GM12878 (cell line): ENCODE measurements at regions not wholly inside any gene's neighbourhood (a gene's known extent, or its start where the extent isn't known, plus 50 kb on each side); places are given as distances from the start of the nearest gene placed in this dataset.

Source experiments
- ATAC-seq: fragments of 200-7000 bp; cut with Tn5 transposase; 3 replicates; pipeline ENCODE4 v1.9.1; 2020; ENCODE audit warnings: mild to moderate bottlenecking, moderate library complexity
- BruUV-seq: library from RNA; stranded (reverse); fragments of 400-500 nt; replicated peaks from 2 replicates; lab custom pipeline; 2021; lab: Mats Ljungman, UMichigan
- CTCF ChIA-PET: fragments of 300-600 bp; sonication (Branson Sonifier 250); formaldehyde crosslinking; extraction: SDS; loops from one replicate; lab custom pipeline; 2021; ENCODE audit warnings: inconsistent platforms; lab: Yijun Ruan, JAX
- POLR2A ChIA-PET: fragments of 350-600 bp; formaldehyde crosslinking; extraction: SDS; loops from one replicate; lab custom pipeline; 2021; ENCODE audit warnings: inconsistent platforms; lab: Charles Lee
- RAD21 ChIA-PET: fragments of 300-600 bp; sonication (Branson Sonifier 250); formaldehyde crosslinking; loops from one replicate; lab custom pipeline; 2023; ENCODE audit warnings: antibody characterized with exemption; ENCODE audit not compliant: unreplicated experiment; lab: Charles Lee
- SMC1A ChIA-PET: fragments of 300-600 bp; sonication (Branson Sonifier 250); formaldehyde crosslinking; loops from one replicate; lab custom pipeline; 2023; ENCODE audit not compliant: unreplicated experiment, uncharacterized antibody; lab: Charles Lee
- DNase-seq: peaks from one replicate; pipeline ENCODE4 v3.0.0-alpha.2; 2011; ENCODE audit warnings: low read depth, low spot score
- FAIRE-seq: peaks from 3 replicates; lab custom pipeline; 2011; peaks lifted over from hg19 to GRCh38; lab: Jason Lieb, UNC
- H2AFZ ChIP-seq: 2 replicates; pipeline ENCODE4 v1.6.0; 2011; ENCODE audit warnings: low read depth, low read length, control low read depth; ENCODE audit not compliant: control insufficient read depth
- H3K27ac ChIP-seq: 2 replicates; pipeline ENCODE4 v1.5.1; 2011; ENCODE audit warnings: control low read depth; ENCODE audit not compliant: control insufficient read depth, insufficient read depth
- H3K27me3 ChIP-seq, 2 experiments: replicated peaks in 1 of 2; 2 replicates each; pipeline versions ENCODE4 v1.6.0 to v1.6.1; 2011; ENCODE audit warnings: low read length in 1 of 2; ENCODE audit not compliant: control insufficient read depth in 2 of 2, insufficient read depth in 2 of 2
- H3K36me3 ChIP-seq, 2 experiments: 2 replicates each; pipeline ENCODE4 v1.5.1; 2011; ENCODE audit warnings: low read length in 1 of 2; ENCODE audit not compliant: control insufficient read depth in 2 of 2, insufficient read depth in 2 of 2
- H3K4me1 ChIP-seq: 2 replicates; pipeline ENCODE4 v1.6.1; 2011; ENCODE audit warnings: mild to moderate bottlenecking, low read length, moderate library complexity, mixed read lengths; ENCODE audit not compliant: control insufficient read depth, insufficient read depth
- H3K4me2 ChIP-seq: 2 replicates; pipeline ENCODE4 v1.6.0; 2011; ENCODE audit warnings: control low read depth; ENCODE audit not compliant: control insufficient read depth, insufficient read depth
- H3K4me3 ChIP-seq: fragments of 200-600 bp; sonication (generic); 2 replicates; pipeline ENCODE4 v1.5.1; 2016
- H3K79me2 ChIP-seq: 2 replicates; pipeline ENCODE4 v1.6.0; 2011; ENCODE audit warnings: low read length; ENCODE audit not compliant: control insufficient read depth, insufficient read depth
- H3K9ac ChIP-seq: 2 replicates; pipeline ENCODE4 v1.8.0; 2011; ENCODE audit warnings: low read length, control low read depth, mixed read lengths; ENCODE audit not compliant: control insufficient read depth, insufficient read depth
- H3K9me3 ChIP-seq: replicated peaks from 3 replicates; pipeline ENCODE4 v1.5.1; 2011; ENCODE audit warnings: mild to moderate bottlenecking, low read length; ENCODE audit not compliant: control insufficient read depth, insufficient read depth
- H4K20me1 ChIP-seq: 2 replicates; pipeline ENCODE4 v1.6.0; 2011; ENCODE audit not compliant: control insufficient read depth, insufficient read depth
- CHD1 ChIP-seq: IDR thresholded peaks from 2 replicates; pipeline ENCODE4 v1.6.1; 2012; ENCODE audit warnings: low read depth, low read length, improper control_type of control experiment
- MEF2A ChIP-seq: IDR thresholded peaks from 2 replicates; pipeline ENCODE4 v1.6.1; 2011; ENCODE audit warnings: low read depth, mild to moderate bottlenecking, low read length, moderate library complexity; ENCODE audit not compliant: insufficient read depth
- REST ChIP-seq: IDR thresholded peaks from 2 replicates; pipeline ENCODE4 v1.6.1; 2012; ENCODE audit warnings: mild to moderate bottlenecking, low read depth, low read length
- WGBS: methylation state at CpG from one replicate; pipeline ENCODE4 v1.1.6; 2016; ENCODE audit warnings: low lambda C conversion rate; ENCODE audit not compliant: insufficient replicate concordance, insufficient coverage; ENCODE audit errors: missing lambda C conversion rate; 5-methylcytosine and 5-hydroxymethylcytosine counted together
- in situ Hi-C: fragments of 300-500 bp; cut with MboI; formaldehyde crosslinking; loops from 9 replicates; pipeline ENCODE4 v1.14.3; 2018; ENCODE audit warnings: mixed read lengths
- intact Hi-C: fragments of 100-400 bp; cut with micrococcal nuclease; formaldehyde crosslinking; loops from one replicate; pipeline ENCODE4 v1.14.2; 2022; ENCODE audit not compliant: unreplicated experiment

GRCh38 chr18:24538414-24539264 is 78.2 kb downstream of the HRH4 start (continued):
- TF ChIP-seq REST, result no peak
- TF ChIP-seq, all 136 proteins: peak for 0

GRCh38 chr18:24539866-24540617 is 79.6 kb downstream of the HRH4 start:
- RAD21 ChIA-PET, result no interaction called here
- no peak overlapping the region for H2AFZ ChIP-seq
- SMC1A ChIA-PET, result interaction anchor here (0.6 to 0.8 kb wide), 2 partner anchors 187 to 668 kb away, joined by 3 read pairs; no protein-coding TSS in a partner anchor
- H3K4me2 ChIP-seq, result no peak overlapping the region
- in situ Hi-C loops, result no loop called here
- H3K9ac ChIP-seq, result no peak overlapping the region
- no peak for TF ChIP-seq CHD1
- TF ChIP-seq MEF2A, result peak; percentile 45; the same call in 1 of the 2 replicates
- CTCF ChIA-PET, result interaction anchor here (1.3 to 2.7 kb wide), 2 partner anchors 26 to 51 kb away, joined by 3 to 9 read pairs; no protein-coding TSS in a partner anchor
- FAIRE-seq, result no peak
- no peaks in the 10 kb centered on the region for H3K4me1 ChIP-seq
- intact Hi-C loops, result no loop called here
- H3K4me3 ChIP-seq, result no peak overlapping the region
- WGBS, result 0% methylated on average over 4 of the region's 4 CpGs
- POLR2A ChIA-PET, result no interaction called here
- H3K27me3 ChIP-seq, result no peaks in the 10 kb centered on the region; a peak in 3 of 4 replicates
- no peaks in the 10 kb centered on the region for H4K20me1 ChIP-seq
- no peaks in the 10 kb centered on the region for H3K9me3 ChIP-seq
- no peaks in the 10 kb centered on the region for H3K36me3 ChIP-seq
- no peak for ATAC-seq
- no peak for DNase-seq
- H3K79me2 ChIP-seq, result no peaks in the 10 kb centered on the region
- BruUV-seq, result no TSS peak
- H3K27ac ChIP-seq, result no peak overlapping the region
